GM12878 (cell line): ENCODE measurements at regions not wholly inside any gene's neighbourhood (a gene's known extent, or its start where the extent isn't known, plus 50 kb on each side); places are given as distances from the start of the nearest gene placed in this dataset.

ENCODE experiments used
- FOS ChIP-seq: IDR thresholded peaks from 3 replicates; pipeline ENCODE4 v1.6.1; 2011; ENCODE audit warnings: borderline replicate concordance; ENCODE audit not compliant: insufficient read length; ENCODE audit errors: extremely low read depth
- FOXM1 ChIP-seq: IDR thresholded peaks from 2 replicates; pipeline ENCODE4 v1.6.1; 2012; ENCODE audit warnings: low read depth, mild to moderate bottlenecking, inconsistent platforms, low read length, moderate library complexity
- MAX ChIP-seq: IDR thresholded peaks from 2 replicates; pipeline ENCODE4 v1.6.1; 2012; ENCODE audit warnings: low read depth, low read length, improper control_type of control experiment
- POLR2AphosphoS2 ChIP-seq: IDR thresholded peaks from 2 replicates; pipeline ENCODE4 v1.6.1; 2011; ENCODE audit warnings: low read depth, mild to moderate bottlenecking, low read length, improper control_type of control experiment, moderate library complexity
- SRF ChIP-seq, 2 experiments: IDR thresholded peaks; 2 replicates each; pipeline ENCODE4 v1.6.1; 2011; ENCODE audit warnings: low read depth in 2 of 2, low read length in 2 of 2, mild to moderate bottlenecking in 1 of 2, moderate library complexity in 1 of 2

GRCh38 chr5:39892708-39893107 is 467.9 kb upstream of the DAB2 start:
- TF ChIP-seq FOS (no peak), POLR2AphosphoS2 (no peak), FOXM1 (no peak), SRF (IDR thresholded peaks at IDR 0.05; ENCODE audit: low read depth in 2 of 2, low read length in 2 of 2) (no peak), MAX (no peak)
